OCI-LY3 (cell line): ENCODE measurements at regions not wholly inside any gene's neighbourhood (a gene's known extent, or its start where the extent isn't known, plus 50 kb on each side); places are given as distances from the start of the nearest gene placed in this dataset.

Source experiments
- H2AFZ ChIP-seq: fragments of 200-600, 300-600 bp; shearing (Covaris generic); 2 replicates; pipeline ENCODE4 v1.6.0; 2014; ENCODE audit warnings: antibody characterized with exemption, low read depth, low read length
- H3K27ac ChIP-seq: fragments of 200-600, 300-600 bp; sonication (generic); 2 replicates; pipeline ENCODE4 v1.5.1; 2014; ENCODE audit warnings: mild to moderate bottlenecking, low read length, moderate library complexity, mixed read lengths
- H3K27me3 ChIP-seq: fragments of 200-600, 300-600 bp; sonication (generic); 2 replicates; pipeline ENCODE4 v1.6.1; 2014; ENCODE audit warnings: low read depth, low read length, mixed read lengths
- H3K36me3 ChIP-seq: fragments of 200-600, 300-600 bp; sonication (generic); replicated peaks from 2 replicates; pipeline ENCODE3; 2014; ENCODE audit warnings: low read depth, low read length, mixed read lengths
- H3K4me1 ChIP-seq: fragments of 300-600, 200-600 bp; sonication (generic); 2 replicates; pipeline ENCODE4 v1.6.1; 2014; ENCODE audit warnings: low read length, mixed read lengths
- H3K4me2 ChIP-seq: fragments of 200-600, 300-600 bp; sonication (generic); 2 replicates; pipeline ENCODE4 v1.6.1; 2014; ENCODE audit warnings: low read length, mixed read lengths
- H3K4me3 ChIP-seq: fragments of 300-600, 200-600 bp; sonication (generic); 2 replicates; pipeline ENCODE4 v1.5.1; 2014; ENCODE audit warnings: antibody characterized with exemption, mild to moderate bottlenecking, low read length, moderate library complexity
- H3K79me2 ChIP-seq: fragments of 300-600, 200-600 bp; shearing (Covaris generic); 2 replicates; pipeline ENCODE4 v1.6.1; 2014; ENCODE audit warnings: mild to moderate bottlenecking, low read length, mixed read lengths
- H3K9ac ChIP-seq: fragments of 300-600, 200-600 bp; shearing (Covaris generic); 2 replicates; pipeline ENCODE4 v1.6.0; 2014; ENCODE audit warnings: mild to moderate bottlenecking, low read length, moderate library complexity
- H3K9me3 ChIP-seq: fragments of 200-600, 300-600 bp; shearing (Covaris generic); 2 replicates; pipeline ENCODE4 v1.6.1; 2014; ENCODE audit warnings: low read length, mixed read lengths; ENCODE audit not compliant: insufficient read depth
- H4K20me1 ChIP-seq: fragments of 200-600, 300-600 bp; sonication (generic); 2 replicates; pipeline ENCODE4 v1.6.1; 2016; ENCODE audit warnings: low read length, mixed read lengths; ENCODE audit not compliant: insufficient read depth
- CTCF ChIP-seq: fragments of 200-600, 300-600 bp; sonication (generic); IDR thresholded peaks from 2 replicates; pipeline ENCODE4 v1.5.1; 2014; ENCODE audit warnings: antibody characterized with exemption, low read length, low read depth
- EZH2phosphoT487 ChIP-seq: fragments of 200-600 bp; shearing (Covaris generic); IDR thresholded peaks from 2 replicates; pipeline ENCODE4 v1.6.1; 2018; ENCODE audit warnings: antibody characterized with exemption, mixed run types, low read depth

GRCh38 chr13:47521890-47522487 is 479.1 kb downstream of the SUCLA2 start:
- no peaks in the 10 kb centered on the region for H3K27me3 ChIP-seq
- H3K9ac ChIP-seq = no peak overlapping the region
- H3K36me3 ChIP-seq = no peaks in the 10 kb centered on the region
- no peaks in the 10 kb centered on the region for H3K79me2 ChIP-seq
- H3K27ac ChIP-seq = no peak overlapping the region
- no peaks in the 10 kb centered on the region for H3K4me1 ChIP-seq
- TF ChIP-seq EZH2phosphoT487 (no peak), CTCF (no peak)
- no peak overlapping the region for H2AFZ ChIP-seq
- no peaks in the 10 kb centered on the region for H3K9me3 ChIP-seq
- no peak overlapping the region for H3K4me2 ChIP-seq
- H3K4me3 ChIP-seq = no peak overlapping the region
- no peaks in the 10 kb centered on the region for H4K20me1 ChIP-seq

GRCh38 chr13:47519626-47520025 is 481.4 kb downstream of the SUCLA2 start:
- Histone ChIP-seq H3K36me3 (no peaks in the 10 kb centered on the region), H3K4me2 (no peak overlapping the region), H2AFZ (no peak overlapping the region), H3K4me1 (no peaks in the 10 kb centered on the region), H3K27ac (no peak overlapping the region), H3K27me3 (no peaks in the 10 kb centered on the region), H4K20me1 (no peaks in the 10 kb centered on the region), H3K9ac (no peak overlapping the region), H3K4me3 (no peak overlapping the region), H3K9me3 (no peaks in the 10 kb centered on the region), H3K79me2 (no peaks in the 10 kb centered on the region)
- no peak for TF ChIP-seq EZH2phosphoT487

GRCh38 chr13:47518530-47518929 is 482.5 kb downstream of the SUCLA2 start:
- Histone ChIP-seq H3K9ac (no peak overlapping the region), H3K9me3 (peaks cover 4% of the 10 kb centered on the region; the same call in 1 of the 2 replicates), H3K36me3 (no peaks in the 10 kb centered on the region), H4K20me1 (no peaks in the 10 kb centered on the region), H3K4me2 (no peak overlapping the region), H3K79me2 (no peaks in the 10 kb centered on the region), H3K27me3 (no peaks in the 10 kb centered on the region), H2AFZ (no peak overlapping the region), H3K4me3 (no peak overlapping the region), H3K27ac (no peak overlapping the region), H3K4me1 (no peaks in the 10 kb centered on the region)
- TF ChIP-seq CTCF = no peak
- TF ChIP-seq EZH2phosphoT487 = no peak

GRCh38 chr13:47511647-47512046 is 489.4 kb downstream of the SUCLA2 start:
- H4K20me1 ChIP-seq = no peaks in the 10 kb centered on the region
- H3K79me2 ChIP-seq = no peaks in the 10 kb centered on the region
- no peak overlapping the region for H3K4me2 ChIP-seq
- H3K27me3 ChIP-seq = no peaks in the 10 kb centered on the region
- H3K36me3 ChIP-seq = no peaks in the 10 kb centered on the region
- peaks cover 4% of the 10 kb centered on the region; the same call in 1 of the 2 replicates for H3K9me3 ChIP-seq
- no peak for TF ChIP-seq CTCF
- TF ChIP-seq EZH2phosphoT487 = no peak
- no peaks in the 10 kb centered on the region for H3K4me1 ChIP-seq
- no peak overlapping the region for H3K27ac ChIP-seq
- no peak overlapping the region for H3K9ac ChIP-seq
- H2AFZ ChIP-seq = no peak overlapping the region
- H3K4me3 ChIP-seq = no peak overlapping the region
